Left colon (tissue), 2 donors: ENCODE measurements at regions not wholly inside any gene's neighbourhood (a gene's known extent, or its start where the extent isn't known, plus 50 kb on each side); places are given as distances from the start of the nearest gene placed in this dataset.
"Not testable (repeated sequence)": the region's sequence is repeated elsewhere in the genome, so short reads cannot be mapped to it uniquely, and the experiment has no call there.

Experiments
- ATAC-seq: fragments of 200-7000 bp; cut with Tn5 transposase; one replicate; pipeline ENCODE4 v1.9.1; 2020; ENCODE audit warnings: mild to moderate bottlenecking, moderate library complexity
- DNase-seq, 2 donors: peaks; one replicate each; pipeline ENCODE4 v3.0.0-alpha.2; 2020
- intact Hi-C, 2 donors: fragments of 100-400 bp; cut with DNase I in 1 of 2; cut with micrococcal nuclease in 1 of 2; formaldehyde crosslinking; loops; one replicate each; pipeline versions ENCODE4 v1.11.2 to v1.14.0; 2022; cut with DNase I, micrococcal nuclease
- donor health status: DM: no; HTN: no; CAD: no.
- donor health status: DM: yes; HTN: yes; CAD: no.

GRCh38 chr1:166302989-166303758 lies 136.4 kb upstream of the FAM78B start:
- no peak for ATAC-seq
- intact Hi-C loops = no loop called here

GRCh38 chr1:166304131-166304530 lies 137.3 kb upstream of the FAM78B start:
- ATAC-seq = no peak
- intact Hi-C loops = no loop called here
- DNase-seq = no peak

More at GRCh38 chr1:166302989-166303758, 136.4 kb upstream of the FAM78B start:
- no peak for DNase-seq

GRCh38 chr1:166305371-166305770 lies 138.6 kb upstream of the FAM78B start:
- no peak for ATAC-seq
- no peak for DNase-seq
- intact Hi-C loops = no loop called here

- intact Hi-C loops = no loop called here
- no peak for DNase-seq
Observed at GRCh38 chr1:166307261-166308188, 140.7 kb upstream of the FAM78B start.

DNA sequence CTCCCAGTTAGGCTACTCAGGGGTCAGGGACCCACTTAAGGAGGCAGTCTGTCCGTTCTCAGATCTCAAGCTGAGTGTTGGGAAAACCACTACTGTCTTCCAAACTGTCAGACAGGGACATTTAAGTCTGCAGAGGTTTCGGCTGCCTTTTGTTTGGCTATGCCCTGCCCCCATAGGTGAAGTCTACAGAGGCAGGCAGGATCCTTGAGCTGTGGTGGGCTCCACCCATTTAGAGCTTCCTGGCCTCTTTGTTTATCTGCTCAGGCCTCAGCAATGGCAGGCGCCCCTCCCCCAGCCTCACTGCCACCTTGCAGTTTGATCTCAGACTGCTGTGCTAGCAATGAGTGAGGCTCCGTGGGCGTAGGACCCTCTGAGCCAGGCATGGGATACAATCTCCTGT lies 149.5 kb upstream of the FAM78B start:
- ATAC-seq, DNase-seq, intact Hi-C loops: not testable (repeated sequence)

More at GRCh38 chr1:166307261-166308188, 140.7 kb upstream of the FAM78B start:
- no peak for ATAC-seq

DNA sequence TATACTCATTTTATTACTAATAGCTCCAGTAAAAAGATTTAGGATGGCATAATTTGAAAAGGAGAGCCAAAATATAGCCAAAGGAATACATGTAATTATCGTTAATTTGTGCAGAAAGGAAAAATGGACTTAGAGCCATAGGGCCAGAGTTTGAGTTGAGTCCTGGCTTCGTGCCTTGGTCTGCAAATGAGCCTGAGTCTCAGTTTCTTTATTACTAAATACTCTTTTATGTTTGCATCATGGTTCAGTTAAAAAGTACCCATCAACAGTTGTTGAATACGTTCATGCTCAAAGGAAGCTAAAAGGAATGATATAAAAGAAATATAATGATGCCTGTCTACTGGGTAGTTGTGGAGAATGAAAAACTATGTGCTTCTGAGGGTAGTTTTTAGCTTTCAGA lies 155.7 kb upstream of the FAM78B start:
- intact Hi-C loops = no loop called here
- no peak for ATAC-seq
- no peak for DNase-seq

GRCh38 chr1:166327886-166328285 lies 161.1 kb upstream of the FAM78B start:
- ATAC-seq = no peak
- intact Hi-C loops = no loop called here
- DNase-seq = no peak

- intact Hi-C loops = no loop called here
- DNase-seq = no peak
- no peak for ATAC-seq
Observed at GRCh38 chr1:166328956-166329355, 162.2 kb upstream of the FAM78B start.

DNA sequence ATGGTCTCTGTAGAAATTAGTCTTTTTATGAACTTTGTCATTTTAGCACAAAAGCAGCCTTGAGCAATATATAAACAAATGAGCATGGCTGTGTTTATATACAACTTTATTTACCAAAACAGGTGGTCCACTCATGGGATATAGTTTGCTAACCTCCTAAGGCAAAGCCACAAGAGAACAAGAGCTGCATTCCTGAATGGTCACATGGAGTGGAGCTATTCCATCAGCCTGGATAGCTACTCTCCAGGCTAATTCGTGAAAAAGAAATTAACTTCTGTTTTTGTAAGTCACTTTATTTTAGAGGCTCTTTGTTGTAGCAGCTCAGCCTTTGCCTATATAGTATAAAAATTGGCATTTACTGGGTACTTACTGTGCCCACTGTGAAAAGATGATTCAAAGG lies 163.3 kb upstream of the FAM78B start:
- ATAC-seq (no peak), DNase-seq (no peak)
- intact Hi-C loops = no loop called here

- intact Hi-C loops = no loop called here
- ATAC-seq = no peak
Observed at GRCh38 chr1:166338105-166338504, 171.3 kb upstream of the FAM78B start.

GRCh38 chr1:166340709-166341108 lies 173.9 kb upstream of the FAM78B start:
- ATAC-seq = no peak
- intact Hi-C loops = no loop called here
- no peak for DNase-seq

More at GRCh38 chr1:166338105-166338504, 171.3 kb upstream of the FAM78B start:
- no peak for DNase-seq

GRCh38 chr1:166343276-166343675 lies 176.5 kb upstream of the FAM78B start:
- ATAC-seq (no peak), DNase-seq (no peak)
- intact Hi-C loops = no loop called here

DNA sequence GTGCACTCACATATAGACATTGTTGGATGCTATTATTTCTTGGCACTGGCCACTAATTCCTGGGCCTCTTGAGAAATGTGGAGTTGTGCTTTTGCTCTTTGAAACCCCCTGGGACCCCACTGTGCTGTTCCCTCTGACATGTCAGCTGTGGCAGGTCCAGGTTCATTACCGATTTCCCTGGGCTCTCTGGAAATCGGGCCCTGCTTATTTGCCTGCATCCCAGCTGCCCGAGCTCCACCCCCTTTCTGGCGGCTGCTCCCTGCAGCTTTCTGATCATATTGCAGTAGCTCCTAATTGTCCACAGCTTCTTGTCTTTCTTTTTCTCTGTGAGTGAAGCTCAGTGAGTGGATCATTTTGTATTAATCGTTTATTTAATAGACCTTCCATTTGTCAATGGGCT lies 183.7 kb upstream of the FAM78B start:
- intact Hi-C loops = no loop called here
- no peak for DNase-seq
- ATAC-seq = no peak

DNA sequence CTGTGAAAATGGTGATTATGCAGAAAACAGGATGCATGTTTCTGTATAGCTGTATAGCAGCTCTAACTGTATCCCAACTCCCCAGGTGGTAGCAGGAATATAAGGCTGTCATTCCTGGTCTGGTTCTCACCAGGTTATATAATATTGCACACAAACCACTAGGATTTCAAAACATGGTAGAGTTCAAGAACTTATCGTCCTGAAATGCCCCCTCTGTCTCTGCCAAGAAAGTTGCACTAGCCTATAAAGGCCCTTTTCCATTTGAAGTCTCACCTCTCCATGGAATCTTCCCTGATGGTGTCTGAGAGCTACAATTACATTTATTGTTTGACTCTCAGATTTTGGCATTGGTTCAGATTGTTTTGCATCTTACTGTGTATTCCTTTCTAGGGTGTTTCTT lies 184.9 kb upstream of the FAM78B start:
- intact Hi-C loops = no loop called here
- ATAC-seq (no peak), DNase-seq (no peak)

DNA sequence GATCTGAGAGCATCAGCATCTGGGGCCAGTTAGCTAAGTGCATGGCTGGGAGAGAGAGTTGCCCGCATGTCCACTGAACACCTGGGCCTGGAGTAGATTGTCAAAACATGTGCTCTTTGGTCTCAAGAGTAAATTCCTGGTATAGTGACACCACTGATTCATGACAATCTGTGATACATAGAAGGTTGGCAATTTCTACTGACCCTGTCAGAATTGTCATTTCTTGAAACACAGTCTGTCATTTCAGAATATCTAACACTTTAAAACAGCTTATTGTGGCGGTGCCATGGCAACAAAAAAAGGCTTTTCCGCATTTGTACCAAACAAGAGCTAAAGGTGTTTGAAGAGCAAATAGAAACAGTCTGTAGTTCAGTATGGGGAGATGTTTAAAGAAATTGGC lies 186.4 kb upstream of the FAM78B start:
- no peak for DNase-seq
- ATAC-seq = no peak
- intact Hi-C loops = no loop called here

DNA sequence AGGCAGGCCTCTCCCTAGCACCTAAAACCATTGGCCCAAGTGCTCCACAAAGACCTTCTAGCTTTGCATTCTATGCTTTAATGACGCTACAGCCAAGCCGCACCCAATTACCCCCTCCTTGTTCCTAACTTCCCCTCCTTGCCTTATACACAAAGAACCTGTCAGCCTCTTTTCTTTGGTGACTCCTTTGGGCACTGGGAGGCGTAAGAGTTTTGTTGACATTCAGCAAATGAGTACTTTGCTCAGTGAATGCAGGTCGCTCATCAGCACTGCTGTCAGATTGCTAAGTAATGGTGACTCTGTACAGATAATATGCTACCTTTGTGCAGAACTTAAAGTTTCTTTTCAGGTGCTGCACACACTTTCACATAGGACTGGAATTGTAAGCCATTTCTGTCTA lies 187.6 kb upstream of the FAM78B start:
- no peak for DNase-seq
- intact Hi-C loops = no loop called here
- no peak for ATAC-seq

DNA sequence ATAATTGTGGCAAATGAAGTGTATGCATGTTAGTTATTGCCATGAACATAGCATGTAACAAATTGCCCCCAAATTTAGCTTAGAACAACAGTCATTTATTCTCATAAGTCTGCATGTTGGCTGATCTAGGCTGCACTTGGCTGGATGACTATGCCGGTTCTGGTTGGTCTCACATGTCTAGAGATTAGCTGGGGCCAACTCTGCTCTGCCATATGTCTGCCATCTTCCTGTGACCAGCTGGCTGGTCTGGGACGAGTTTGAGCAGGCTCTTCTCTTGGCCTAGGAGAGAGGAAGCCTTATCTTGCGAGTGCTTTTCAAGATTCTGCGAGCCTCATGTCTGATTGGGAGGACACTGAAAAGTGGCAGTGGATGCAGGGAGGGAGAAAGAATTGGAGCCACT lies 198.3 kb upstream of the FAM78B start:
- ATAC-seq (no peak), DNase-seq (no peak)
- intact Hi-C loops = no loop called here

DNA sequence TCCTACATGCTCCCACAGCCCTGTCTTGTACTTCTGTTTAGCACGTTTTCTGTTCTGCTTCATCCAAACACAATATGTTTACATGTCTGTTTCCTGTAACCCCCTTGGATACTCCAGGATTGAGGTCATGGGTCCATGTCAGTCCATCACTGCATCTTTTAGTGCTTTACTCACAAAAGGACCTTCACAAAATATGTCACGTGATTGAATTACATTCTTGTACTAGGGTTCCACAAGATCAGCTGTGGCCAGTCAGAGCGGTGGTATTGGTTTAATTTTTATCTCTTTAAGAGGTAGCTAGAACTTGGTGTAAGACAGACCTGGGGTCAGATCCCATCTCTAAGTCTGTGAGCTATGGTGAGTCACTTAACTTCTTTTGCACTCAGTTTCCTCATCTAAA lies 201.2 kb upstream of the FAM78B start:
- ATAC-seq (no peak), DNase-seq (no peak)
- intact Hi-C loops = no loop called here

DNA sequence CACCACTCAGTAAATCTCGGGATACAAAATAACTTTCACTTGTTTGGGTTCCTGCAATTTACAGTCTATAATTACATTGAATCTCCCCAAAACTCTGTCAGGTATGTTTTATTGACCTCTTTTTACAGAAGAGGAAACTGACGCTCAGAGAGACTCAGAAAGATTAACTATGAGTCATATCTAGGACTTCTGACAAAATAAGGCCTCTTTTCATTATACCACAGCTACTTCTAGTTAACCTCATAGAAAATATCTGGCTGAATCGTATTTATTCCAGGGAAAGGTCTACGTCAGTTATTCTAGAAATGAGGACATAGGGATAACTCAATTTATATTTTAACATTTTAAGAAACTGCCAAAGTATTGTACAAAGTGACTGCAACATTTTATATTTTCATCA lies 211.1 kb upstream of the FAM78B start:
- DNase-seq (no peak), ATAC-seq (no peak)
- intact Hi-C loops = no loop called here

- intact Hi-C loops = no loop called here
- ATAC-seq (no peak), DNase-seq (no peak)
Observed at GRCh38 chr1:166378805-166379204, 212.0 kb upstream of the FAM78B start.
